NCI-H1105 (cell line): ENCODE measurements at regions not wholly inside any gene's neighbourhood (a gene's known extent, or its start where the extent isn't known, plus 50 kb on each side); places are given as distances from the start of the nearest gene placed in this dataset.

Experiments
- DNase-seq: peaks from one replicate; lab custom pipeline; 2025; lab: John Stamatoyannopoulos, UW

DNA sequence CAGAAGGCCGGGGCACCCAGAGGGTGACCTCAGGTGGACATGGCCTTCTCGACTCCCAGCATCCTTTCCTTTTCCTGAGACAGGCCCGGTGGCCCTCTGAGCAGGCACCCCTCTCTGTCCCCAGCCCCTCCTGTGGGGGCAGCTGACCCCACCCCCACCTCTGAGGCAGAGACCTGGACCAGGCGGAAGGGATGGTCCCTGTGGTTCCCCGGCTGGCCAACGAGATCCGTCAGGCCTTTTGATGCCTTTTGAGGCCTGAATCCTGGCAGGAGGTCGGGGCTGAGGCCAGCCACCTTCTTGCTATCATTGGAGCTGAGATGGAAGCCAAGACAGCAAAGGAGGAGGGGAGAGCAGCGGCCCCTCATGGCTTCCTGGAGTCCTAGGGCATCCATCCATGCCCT is 50.2 kb upstream of the ACTRT2 start:
- DNase-seq, result no peak
